Liver (tissue), 8 donors: ENCODE measurements at regions not wholly inside any gene's neighbourhood (a gene's known extent, or its start where the extent isn't known, plus 50 kb on each side); places are given as distances from the start of the nearest gene placed in this dataset.

Experiments
- DNase-seq: peaks from one replicate; pipeline ENCODE4 v3.0.0-alpha.2; 2017; ENCODE audit warnings: low spot score
- H3K27ac ChIP-seq, 2 donors: one replicate each; pipeline ENCODE4 v1.7.0; 2013; ENCODE audit warnings: inconsistent platforms in 2 of 2, low read length in 2 of 2, control low read depth in 1 of 2, low read depth in 1 of 2, mild to moderate bottlenecking in 1 of 2
- H3K27me3 ChIP-seq, 4 donors: one replicate each; pipeline versions ENCODE4 v1.6.1 to v1.7.0; 2013; ENCODE audit warnings: low read length in 3 of 4, inconsistent platforms in 1 of 4, mild to moderate bottlenecking in 1 of 4, moderate library complexity in 1 of 4; ENCODE audit not compliant: control insufficient read depth in 4 of 4, insufficient read depth in 4 of 4
- H3K36me3 ChIP-seq, 4 donors: one replicate each; pipeline versions ENCODE4 v1.6.1 to v1.7.0; 2013; ENCODE audit warnings: low read length in 3 of 4, mild to moderate bottlenecking in 3 of 4, low read depth in 1 of 4, moderate library complexity in 1 of 4; ENCODE audit not compliant: control insufficient read depth in 4 of 4, insufficient read depth in 3 of 4
- H3K4me1 ChIP-seq, 4 donors: one replicate each; pipeline versions ENCODE4 v1.6.1 to v1.7.0; 2013; ENCODE audit warnings: low read length in 3 of 4, mild to moderate bottlenecking in 3 of 4, moderate library complexity in 1 of 4; ENCODE audit not compliant: control insufficient read depth in 4 of 4, insufficient read depth in 4 of 4
- H3K4me3 ChIP-seq, 3 donors: one replicate each; pipeline versions ENCODE4 v1.6.1 to v1.7.0; 2013; ENCODE audit warnings: low read length in 3 of 3, control low read depth in 1 of 3, low read depth in 1 of 3, mild to moderate bottlenecking in 1 of 3
- H3K9ac ChIP-seq, 2 donors: one replicate each; pipeline ENCODE4 v1.7.0; 2013; ENCODE audit warnings: low read length in 2 of 2, mild to moderate bottlenecking in 2 of 2, moderate library complexity in 2 of 2, control low read depth in 1 of 2, low read depth in 1 of 2
- H3K9me3 ChIP-seq, 4 donors: one replicate each; pipeline versions ENCODE4 v1.6.1 to v1.7.0; 2013; ENCODE audit warnings: low read length in 3 of 4; ENCODE audit not compliant: control insufficient read depth in 4 of 4
- ATF3 ChIP-seq: IDR thresholded peaks from 2 replicates; pipeline ENCODE4 v1.6.1; 2016; ENCODE audit warnings: antibody characterized with exemption
- EGR1 ChIP-seq, 2 donors: IDR thresholded peaks; 2 replicates each; pipeline ENCODE4 v1.6.1; 2016 to 2018; ENCODE audit warnings: antibody characterized with exemption in 2 of 2, low read depth in 2 of 2
- FOXA2 ChIP-seq: IDR thresholded peaks from 2 replicates; pipeline ENCODE4 v1.6.1; 2016; ENCODE audit warnings: antibody characterized with exemption
- GABPA ChIP-seq, 2 donors: IDR thresholded peaks in 1 of 2; conservative IDR thresholded peaks in 1 of 2; 2 replicates each; pipeline ENCODE4 v1.6.1; 2016; ENCODE audit warnings: antibody characterized with exemption in 2 of 2, mild to moderate bottlenecking in 1 of 2, moderate library complexity in 1 of 2
- HNF4A ChIP-seq, 2 donors: conservative IDR thresholded peaks; 2 replicates each; pipeline ENCODE4 v1.6.1; 2016; ENCODE audit warnings: antibody characterized with exemption in 2 of 2, mild to moderate bottlenecking in 2 of 2
- JUND ChIP-seq, 2 donors: IDR thresholded peaks; 2 replicates each; pipeline ENCODE4 v1.6.1; 2016; ENCODE audit warnings: antibody characterized with exemption in 2 of 2
- NR2F2 ChIP-seq: IDR thresholded peaks from 2 replicates; pipeline ENCODE4 v1.6.1; 2016; ENCODE audit warnings: antibody characterized with exemption
- RAD21 ChIP-seq, 2 donors: IDR thresholded peaks; 2 replicates each; pipeline ENCODE4 v1.6.1; 2016; ENCODE audit warnings: antibody characterized with exemption in 2 of 2, mild to moderate bottlenecking in 2 of 2
- REST ChIP-seq: IDR thresholded peaks from 2 replicates; pipeline ENCODE4 v1.6.1; 2016; ENCODE audit warnings: antibody characterized with exemption, mild to moderate bottlenecking
- RXRA ChIP-seq, 2 donors: IDR thresholded peaks; 2 replicates each; pipeline ENCODE4 v1.6.1; 2017 to 2018; ENCODE audit warnings: antibody characterized with exemption in 2 of 2, mild to moderate bottlenecking in 1 of 2
- SP1 ChIP-seq: IDR thresholded peaks from 2 replicates; pipeline ENCODE4 v1.6.1; 2018; ENCODE audit warnings: antibody characterized with exemption, mild to moderate bottlenecking
- YY1 ChIP-seq: IDR thresholded peaks from 2 replicates; pipeline ENCODE4 v1.6.1; 2016; ENCODE audit warnings: antibody characterized with exemption, mild to moderate bottlenecking
- WGBS: extraction: QIAGEN DNeasy Blood & Tissue Kit; methylation state at CpG from one replicate; pipeline ENCODE4 v1.1.7; 2013; 5-methylcytosine and 5-hydroxymethylcytosine counted together
- TF ChIP-seq, protein P1 (sequence below): IDR thresholded peaks from 2 replicates; pipeline ENCODE4 v1.6.1; 2016; ENCODE audit warnings: antibody characterized with exemption
- TF ChIP-seq, protein P2 (sequence below): fragments of 150-350 bp; IDR thresholded peaks from 2 replicates; pipeline ENCODE4 v1.5.1; 2017; ENCODE audit warnings: improper control_type of control experiment, low read depth, low read length; ENCODE audit not compliant: missing input control
- donor health status: healthy.
- donor health status: healthy.
- donor health status: healthy.
- donor health status: healthy.
- donor health status: healthy.

GRCh38 chr1:222096883-222097282, 355.0 kb upstream of the DUSP10 start:
- no peaks in the 10 kb centered on the region for H3K27me3 ChIP-seq
- H3K4me3 ChIP-seq: no peak overlapping the region
- no peak for DNase-seq
- peaks cover 2 to 45% (median 14%) of the 10 kb centered on the region in 4 donors for H3K4me1 ChIP-seq
- H3K9ac ChIP-seq: no peak overlapping the region
- H3K27ac ChIP-seq: no peak overlapping the region
- 84% methylated on average over 4 of the region's 4 CpGs for WGBS
- TF ChIP-seq YY1: no peak
- no peak for TF ChIP-seq GABPA (IDR thresholded peaks at IDR 0.05 in 1 of 2, conservative IDR thresholded peaks at IDR 0.05 in 1 of 2)
- TF ChIP-seq, protein P1, sequence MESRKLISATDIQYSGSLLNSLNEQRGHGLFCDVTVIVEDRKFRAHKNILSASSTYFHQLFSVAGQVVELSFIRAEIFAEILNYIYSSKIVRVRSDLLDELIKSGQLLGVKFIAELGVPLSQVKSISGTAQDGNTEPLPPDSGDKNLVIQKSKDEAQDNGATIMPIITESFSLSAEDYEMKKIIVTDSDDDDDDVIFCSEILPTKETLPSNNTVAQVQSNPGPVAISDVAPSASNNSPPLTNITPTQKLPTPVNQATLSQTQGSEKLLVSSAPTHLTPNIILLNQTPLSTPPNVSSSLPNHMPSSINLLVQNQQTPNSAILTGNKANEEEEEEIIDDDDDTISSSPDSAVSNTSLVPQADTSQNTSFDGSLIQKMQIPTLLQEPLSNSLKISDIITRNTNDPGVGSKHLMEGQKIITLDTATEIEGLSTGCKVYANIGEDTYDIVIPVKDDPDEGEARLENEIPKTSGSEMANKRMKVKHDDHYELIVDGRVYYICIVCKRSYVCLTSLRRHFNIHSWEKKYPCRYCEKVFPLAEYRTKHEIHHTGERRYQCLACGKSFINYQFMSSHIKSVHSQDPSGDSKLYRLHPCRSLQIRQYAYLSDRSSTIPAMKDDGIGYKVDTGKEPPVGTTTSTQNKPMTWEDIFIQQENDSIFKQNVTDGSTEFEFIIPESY: no peak
- TF ChIP-seq EGR1 (IDR thresholded peaks at IDR 0.05; ENCODE audit: low read depth in 2 of 2): no peak
- no peak for TF ChIP-seq SP1
- no peak for TF ChIP-seq FOXA2
- TF ChIP-seq ATF3: no peak
- no peak for TF ChIP-seq HNF4A (conservative IDR thresholded peaks at IDR 0.05)
- no peak for TF ChIP-seq RXRA (IDR thresholded peaks at IDR 0.05)
- no peak for TF ChIP-seq JUND (IDR thresholded peaks at IDR 0.05)
- no peak for TF ChIP-seq RAD21 (IDR thresholded peaks at IDR 0.05)
- no peaks in the 10 kb centered on the region for H3K36me3 ChIP-seq
- H3K9me3 ChIP-seq: no peaks in the 10 kb centered on the region

GRCh38 chr1:222096476-222096772, 354.5 kb upstream of the DUSP10 start:
- Histone ChIP-seq H3K4me3 (no peak overlapping the region), H3K9ac (no peak overlapping the region), H3K9me3 (no peaks in the 10 kb centered on the region), H3K27ac (no peak overlapping the region), H3K4me1 (peaks cover 2 to 45% (median 14%) of the 10 kb centered on the region in 4 donors), H3K36me3 (no peaks in the 10 kb centered on the region), H3K27me3 (no peaks in the 10 kb centered on the region)
- no peak for TF ChIP-seq JUND (IDR thresholded peaks at IDR 0.05)
- TF ChIP-seq, protein P2, sequence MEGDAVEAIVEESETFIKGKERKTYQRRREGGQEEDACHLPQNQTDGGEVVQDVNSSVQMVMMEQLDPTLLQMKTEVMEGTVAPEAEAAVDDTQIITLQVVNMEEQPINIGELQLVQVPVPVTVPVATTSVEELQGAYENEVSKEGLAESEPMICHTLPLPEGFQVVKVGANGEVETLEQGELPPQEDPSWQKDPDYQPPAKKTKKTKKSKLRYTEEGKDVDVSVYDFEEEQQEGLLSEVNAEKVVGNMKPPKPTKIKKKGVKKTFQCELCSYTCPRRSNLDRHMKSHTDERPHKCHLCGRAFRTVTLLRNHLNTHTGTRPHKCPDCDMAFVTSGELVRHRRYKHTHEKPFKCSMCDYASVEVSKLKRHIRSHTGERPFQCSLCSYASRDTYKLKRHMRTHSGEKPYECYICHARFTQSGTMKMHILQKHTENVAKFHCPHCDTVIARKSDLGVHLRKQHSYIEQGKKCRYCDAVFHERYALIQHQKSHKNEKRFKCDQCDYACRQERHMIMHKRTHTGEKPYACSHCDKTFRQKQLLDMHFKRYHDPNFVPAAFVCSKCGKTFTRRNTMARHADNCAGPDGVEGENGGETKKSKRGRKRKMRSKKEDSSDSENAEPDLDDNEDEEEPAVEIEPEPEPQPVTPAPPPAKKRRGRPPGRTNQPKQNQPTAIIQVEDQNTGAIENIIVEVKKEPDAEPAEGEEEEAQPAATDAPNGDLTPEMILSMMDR: no peak
- no peak for TF ChIP-seq RAD21 (IDR thresholded peaks at IDR 0.05)
- no peak for TF ChIP-seq GABPA (IDR thresholded peaks at IDR 0.05 in 1 of 2, conservative IDR thresholded peaks at IDR 0.05 in 1 of 2)
- TF ChIP-seq NR2F2: no peak
- no peak for TF ChIP-seq RXRA (IDR thresholded peaks at IDR 0.05)
- TF ChIP-seq ATF3: no peak
- TF ChIP-seq REST: no peak
- 96% methylated on average over 1 of the region's 1 CpG for WGBS
- no peak for DNase-seq
